Activated CD4-positive, alpha-beta memory T cell treated with anti-CD3 and anti-CD28 coated beads for 36 hours (primary cell): ENCODE measurements at regions not wholly inside any gene's neighbourhood (a gene's known extent, or its start where the extent isn't known, plus 50 kb on each side); places are given as distances from the start of the nearest gene placed in this dataset.

Experiments used
- CTCF ChIA-PET: fragments of 350-600 bp; sonication (Branson Sonifier 250); formaldehyde crosslinking; loops from one replicate; lab custom pipeline; 2021; ENCODE audit warnings: antibody characterized with exemption, inconsistent platforms; lab: Charles Lee
- POLR2A ChIA-PET: fragments of 350-600 bp; sonication (Branson Sonifier 250); formaldehyde crosslinking; loops from one replicate; lab custom pipeline; 2021; ENCODE audit warnings: antibody characterized with exemption; lab: Charles Lee
- DNase-seq: peaks from one replicate; pipeline ENCODE4 v3.0.0-alpha.2; 2020
- H3K27ac Mint-ChIP-seq: one replicate; pipeline ENCODE4 v1.8.0; 2021; ENCODE audit warnings: mixed read lengths
- H3K27me3 Mint-ChIP-seq: one replicate; pipeline ENCODE4 v1.8.0; 2021; ENCODE audit warnings: mixed read lengths
- H3K36me3 Mint-ChIP-seq: one replicate; pipeline ENCODE4 v1.8.0; 2021; ENCODE audit warnings: mixed read lengths
- H3K4me1 Mint-ChIP-seq: one replicate; pipeline ENCODE4 v1.8.0; 2021; ENCODE audit warnings: low read depth, mixed read lengths
- H3K4me3 Mint-ChIP-seq: one replicate; pipeline ENCODE4 v1.8.0; 2021; ENCODE audit warnings: mild to moderate bottlenecking, mixed read lengths
- H3K9me3 Mint-ChIP-seq: one replicate; pipeline ENCODE4 v1.8.0; 2021; ENCODE audit warnings: mixed read lengths
- intact Hi-C: fragments of 100-400 bp; cut with micrococcal nuclease; formaldehyde crosslinking; loops from one replicate; pipeline ENCODE4 v1.15.1; 2023

GRCh38 chr1:93738926-93739325 is 57.3 kb upstream of the BCAR3 start:
- no peaks in the 10 kb centered on the region for H3K9me3 Mint-ChIP-seq
- ChIA-PET CTCF (no interaction called here), POLR2A (no interaction called here)
- no peak overlapping the region for H3K4me3 Mint-ChIP-seq
- H3K36me3 Mint-ChIP-seq = no peaks in the 10 kb centered on the region
- H3K4me1 Mint-ChIP-seq = no peaks in the 10 kb centered on the region
- DNase-seq = no peak
- H3K27ac Mint-ChIP-seq = no peak overlapping the region
- intact Hi-C loops = no loop called here
- H3K27me3 Mint-ChIP-seq = no peaks in the 10 kb centered on the region

- H3K9me3 Mint-ChIP-seq = no peaks in the 10 kb centered on the region
- H3K27me3 Mint-ChIP-seq = no peaks in the 10 kb centered on the region
- CTCF ChIA-PET = interaction anchor here (0.7 to 3.1 kb wide), 2 partner anchors 109 to 301 kb away, joined by 3 to 11 read pairs; no protein-coding TSS in a partner anchor
- H3K4me3 Mint-ChIP-seq = no peak overlapping the region
- no peaks in the 10 kb centered on the region for H3K36me3 Mint-ChIP-seq
- no peak overlapping the region for H3K27ac Mint-ChIP-seq
- POLR2A ChIA-PET = no interaction called here
- no peaks in the 10 kb centered on the region for H3K4me1 Mint-ChIP-seq
- intact Hi-C loops = no loop called here
- DNase-seq = no peak
Measured at GRCh38 chr1:93738075-93738622, 56.5 kb upstream of the BCAR3 start.

GRCh38 chr1:93735722-93736121 is 54.1 kb upstream of the BCAR3 start:
- Mint-ChIP-seq H3K36me3 (no peaks in the 10 kb centered on the region), H3K4me3 (no peak overlapping the region), H3K27ac (no peak overlapping the region), H3K4me1 (no peaks in the 10 kb centered on the region), H3K9me3 (no peaks in the 10 kb centered on the region), H3K27me3 (no peaks in the 10 kb centered on the region)
- intact Hi-C loops = no loop called here
- DNase-seq = no peak
- ChIA-PET CTCF (interaction anchor here (1.2 to 3.1 kb wide), 3 partner anchors 39 to 106 kb away, joined by 3 to 11 read pairs (median 3); no protein-coding TSS in a partner anchor), POLR2A (no interaction called here)

- ChIA-PET CTCF (interaction anchor here (0.6 to 3.1 kb wide), 4 partner anchors 40 to 105 kb away, joined by 3 to 11 read pairs (median 3); no protein-coding TSS in a partner anchor), POLR2A (no interaction called here)
- Mint-ChIP-seq H3K27ac (no peak overlapping the region), H3K4me1 (no peaks in the 10 kb centered on the region), H3K27me3 (no peaks in the 10 kb centered on the region), H3K9me3 (no peaks in the 10 kb centered on the region), H3K4me3 (no peak overlapping the region), H3K36me3 (no peaks in the 10 kb centered on the region)
- intact Hi-C loops = no loop called here
- DNase-seq = no peak
Measured at GRCh38 chr1:93734999-93735398, 53.4 kb upstream of the BCAR3 start.

GRCh38 chr1:93733340-93733739 is 51.7 kb upstream of the BCAR3 start:
- intact Hi-C loops = no loop called here
- Mint-ChIP-seq H3K9me3 (no peaks in the 10 kb centered on the region), H3K4me3 (no peak overlapping the region), H3K4me1 (no peaks in the 10 kb centered on the region), H3K27me3 (no peaks in the 10 kb centered on the region), H3K36me3 (no peaks in the 10 kb centered on the region), H3K27ac (no peak overlapping the region)
- ChIA-PET CTCF (interaction anchor here (1.1 kb wide), 1 partner anchor 20 kb away, joined by 3 read pairs; no protein-coding TSS in a partner anchor), POLR2A (no interaction called here)
- no peak for DNase-seq

GRCh38 chr1:93732514-93732913 is 50.9 kb upstream of the BCAR3 start:
- Mint-ChIP-seq H3K4me3 (no peak overlapping the region), H3K27me3 (no peaks in the 10 kb centered on the region), H3K4me1 (no peaks in the 10 kb centered on the region), H3K27ac (no peak overlapping the region), H3K36me3 (no peaks in the 10 kb centered on the region), H3K9me3 (no peaks in the 10 kb centered on the region)
- intact Hi-C loops = no loop called here
- CTCF ChIA-PET = no interaction called here
- no peak for DNase-seq
- POLR2A ChIA-PET = no interaction called here
